GM19035 (cell line): ENCODE measurements at regions not wholly inside any gene's neighbourhood (a gene's known extent, or its start where the extent isn't known, plus 50 kb on each side); places are given as distances from the start of the nearest gene placed in this dataset.
A peak's percentile ranks its signal among the peaks of the same experiment; 100 is the strongest.

ENCODE experiments used
- ATAC-seq: cut with Tn5 transposase; IDR thresholded peaks from one replicate; pipeline ENCODE4 v1.9.1; 2021; ENCODE audit not compliant: unreplicated experiment

GRCh38 chr2:176501617-176502016 lies 232.4 kb downstream of the MTX2 start:
- ATAC-seq = no peak

GRCh38 chr2:176502619-176503018 lies 233.4 kb downstream of the MTX2 start:
- no peak for ATAC-seq

- ATAC-seq = no peak
Observed at GRCh38 chr2:176503776-176504175, 234.5 kb downstream of the MTX2 start.

GRCh38 chr2:176504440-176504839 lies 235.2 kb downstream of the MTX2 start:
- no peak for ATAC-seq

GRCh38 chr2:176507786-176508185 lies 238.5 kb downstream of the MTX2 start:
- ATAC-seq = no peak

GRCh38 chr2:176508374-176508773 lies 239.1 kb downstream of the MTX2 start:
- no peak for ATAC-seq

- peak; percentile 79 for ATAC-seq
Observed at GRCh38 chr2:176508984-176509740, 239.9 kb downstream of the MTX2 start.

- ATAC-seq = no peak
Observed at GRCh38 chr2:176514276-176514675, 245.0 kb downstream of the MTX2 start.

- no peak for ATAC-seq
Observed at GRCh38 chr2:176514805-176515500, 245.7 kb downstream of the MTX2 start.

- ATAC-seq = no peak
Observed at GRCh38 chr2:176516051-176516602, 246.9 kb downstream of the MTX2 start.

- ATAC-seq = no peak
Observed at GRCh38 chr2:176518823-176519222, 249.6 kb downstream of the MTX2 start.

GRCh38 chr2:176521878-176522670 lies 252.8 kb downstream of the MTX2 start:
- ATAC-seq = no peak

- ATAC-seq = no peak
Observed at GRCh38 chr2:176525086-176525485, 255.8 kb downstream of the MTX2 start.

- no peak for ATAC-seq
Observed at GRCh38 chr2:176526995-176527901, 258.0 kb downstream of the MTX2 start.

GRCh38 chr2:176531608-176532007 lies 262.4 kb downstream of the MTX2 start:
- ATAC-seq = no peak

GRCh38 chr2:176533505-176534193 lies 264.4 kb downstream of the MTX2 start:
- ATAC-seq = no peak

- ATAC-seq = no peak
Observed at GRCh38 chr2:176534798-176535466, 265.7 kb downstream of the MTX2 start.

GRCh38 chr2:176535467-176536113 lies 266.3 kb downstream of the MTX2 start:
- ATAC-seq = no peak
